GM18498 (cell line): ENCODE measurements at regions not wholly inside any gene's neighbourhood (a gene's known extent, or its start where the extent isn't known, plus 50 kb on each side); places are given as distances from the start of the nearest gene placed in this dataset.

ENCODE experiments used
- ATAC-seq: cut with Tn5 transposase; IDR thresholded peaks from one replicate; pipeline ENCODE4 v1.9.1; 2021; ENCODE audit warnings: mild to moderate bottlenecking, moderate library complexity; ENCODE audit not compliant: unreplicated experiment

GRCh38 chr4:24705016-24705753, 90.2 kb upstream of the SOD3 start:
- no peak for ATAC-seq

DNA sequence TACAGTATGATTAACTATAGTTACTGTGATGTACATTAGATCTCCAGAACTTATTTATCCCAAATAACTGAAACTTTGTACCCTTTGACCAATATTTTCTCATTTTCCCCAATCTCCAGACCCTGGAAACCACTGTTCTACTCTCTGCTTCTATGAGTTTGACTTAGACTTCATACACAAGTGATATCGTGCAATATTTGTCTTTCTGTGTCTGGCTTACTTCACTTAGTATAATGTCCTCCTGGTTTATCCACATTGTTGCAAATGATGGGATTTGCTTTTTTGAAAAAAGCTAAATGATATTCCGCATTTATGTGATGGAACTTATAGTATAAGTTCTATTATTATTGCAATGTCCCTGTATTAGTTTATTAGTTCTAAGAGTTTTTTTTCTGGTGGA, 81.8 kb upstream of the SOD3 start:
- no peak for ATAC-seq

GRCh38 chr4:24719615-24720014, 75.8 kb upstream of the SOD3 start:
- ATAC-seq, result no peak

DNA sequence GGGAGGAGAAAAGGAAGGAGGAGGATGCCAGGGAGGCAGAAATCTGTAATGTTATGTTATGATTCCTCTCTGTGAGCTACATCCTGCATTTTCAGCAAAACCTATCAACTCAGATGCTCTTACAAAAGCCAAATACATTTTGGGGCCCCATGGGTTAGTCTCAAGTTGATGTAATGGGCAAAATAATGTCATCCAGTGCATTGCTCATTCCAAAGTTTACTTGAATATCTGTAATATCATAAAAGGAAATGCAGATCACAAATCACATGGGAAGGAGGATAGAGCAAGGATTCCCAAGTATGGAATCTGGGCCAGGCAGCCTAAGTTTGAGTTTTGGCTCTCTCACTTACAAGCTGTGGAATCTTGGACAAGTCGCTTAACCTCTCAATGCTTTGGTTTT, 74.9 kb upstream of the SOD3 start:
- ATAC-seq, result no peak

DNA sequence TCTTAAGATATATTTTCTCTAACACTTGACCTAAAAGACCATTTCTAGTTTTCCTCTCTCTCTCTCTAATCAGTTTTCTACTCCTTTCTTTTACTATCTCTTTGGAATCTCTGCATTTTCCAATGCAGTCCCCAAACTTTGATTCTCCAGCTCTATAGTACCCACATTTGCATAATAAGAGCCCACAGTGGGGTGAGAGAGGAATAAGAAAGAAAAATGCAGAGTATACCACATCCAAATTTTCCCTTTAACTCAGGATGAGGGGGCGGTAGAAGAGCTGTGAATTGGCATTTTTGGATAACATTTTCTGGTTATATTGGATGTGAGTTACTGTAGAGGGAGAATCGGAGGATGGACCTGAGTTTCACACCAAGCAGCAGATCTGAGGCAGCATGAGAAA, 74.4 kb upstream of the SOD3 start:
- ATAC-seq, result no peak

- ATAC-seq, result no peak
These were observed 73.3 kb upstream of the SOD3 start for GRCh38 chr4:24722026-24722568.

DNA sequence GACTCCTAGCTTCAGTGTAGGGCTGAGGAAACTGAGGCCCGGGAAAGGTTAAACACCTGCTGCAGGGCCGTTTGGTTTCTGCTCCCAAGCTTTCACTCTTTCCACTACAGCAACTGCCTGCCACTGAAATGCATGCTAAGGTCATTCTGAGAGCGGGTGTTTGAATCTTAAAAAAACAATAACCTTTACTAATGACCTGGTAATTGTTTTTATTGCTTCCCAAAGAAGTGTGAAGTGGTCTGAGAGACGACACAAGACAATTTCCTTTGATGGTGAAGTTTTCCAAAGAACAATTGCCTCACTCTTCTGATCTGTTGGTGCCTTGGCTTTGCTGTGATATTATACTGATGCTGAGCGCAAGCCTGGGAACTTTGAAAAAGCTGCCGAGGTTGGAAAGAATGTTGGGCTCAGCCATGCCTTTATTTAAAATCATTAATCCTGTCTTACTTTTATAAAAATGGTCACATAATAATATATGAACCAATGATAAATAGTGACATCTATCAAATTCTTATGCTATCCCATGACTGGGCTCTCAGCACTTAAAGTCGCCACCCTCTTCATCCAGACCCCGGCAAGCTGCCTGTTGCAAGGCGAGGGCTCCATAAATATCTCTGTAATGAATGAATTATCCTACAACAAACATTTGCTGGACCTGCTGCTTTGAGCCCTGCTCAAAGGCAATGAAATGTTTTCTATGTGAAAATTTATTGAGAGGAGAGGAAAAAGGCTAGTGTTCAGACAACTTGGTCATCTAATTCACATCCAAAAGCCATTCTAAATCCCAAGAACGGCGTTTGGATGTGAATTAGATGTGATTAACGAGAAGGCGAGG, 67.8 kb upstream of the SOD3 start:
- ATAC-seq, result no peak

DNA sequence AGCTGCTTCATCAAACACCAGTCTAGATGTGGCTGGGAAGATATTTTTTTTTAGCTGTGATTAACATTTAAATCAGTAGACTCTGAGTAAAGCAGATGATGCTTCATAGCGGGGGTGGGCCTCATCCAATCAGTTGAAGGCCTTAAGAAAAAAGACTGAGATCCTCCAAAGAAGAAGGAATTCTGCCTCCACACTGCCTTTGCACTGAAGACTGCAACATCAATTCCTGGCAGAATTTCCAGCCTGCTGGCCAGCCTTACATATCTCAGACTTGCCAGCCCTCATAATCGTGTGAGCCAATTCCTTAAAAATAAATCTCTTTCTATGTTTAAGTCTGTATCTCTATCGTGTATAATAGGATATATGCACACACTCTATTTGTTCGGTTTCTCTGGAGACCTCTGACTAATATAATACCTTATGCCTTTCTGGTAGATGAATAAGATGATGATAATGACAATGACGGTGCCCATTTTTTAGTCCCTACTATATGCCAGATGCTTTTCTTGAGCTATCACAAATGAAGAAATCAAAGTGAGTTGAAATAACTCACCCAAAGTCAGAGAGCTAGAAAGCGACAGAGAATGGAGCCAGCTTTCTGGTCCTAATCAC, 66.1 kb upstream of the SOD3 start:
- no peak for ATAC-seq

- no peak for ATAC-seq
These were observed 64.9 kb upstream of the SOD3 start for GRCh38 chr4:24730256-24731001.

GRCh38 chr4:24731448-24731847, 63.9 kb upstream of the SOD3 start:
- ATAC-seq, result no peak

GRCh38 chr4:24734511-24734910, 60.9 kb upstream of the SOD3 start:
- no peak for ATAC-seq

DNA sequence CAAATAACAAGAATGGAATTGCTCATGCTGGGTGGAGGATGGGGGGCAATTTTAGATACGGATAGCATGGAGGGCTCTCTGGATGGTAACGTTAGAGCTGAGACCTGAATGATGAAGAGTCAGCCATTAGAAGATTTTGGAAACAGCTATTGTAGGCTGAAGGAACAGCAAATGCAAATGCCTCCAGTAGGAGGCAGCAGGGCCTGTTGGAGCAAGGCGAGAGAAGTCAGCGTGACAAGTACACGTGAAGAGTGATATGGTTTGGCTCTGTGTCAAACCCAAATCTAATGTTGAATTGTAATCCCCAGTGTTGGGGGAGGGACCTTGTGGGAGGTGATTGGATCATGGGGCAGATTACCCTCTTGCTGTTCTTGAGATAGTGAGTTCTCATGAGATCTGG, 59.3 kb upstream of the SOD3 start:
- ATAC-seq, result no peak

- no peak for ATAC-seq
These were observed 53.5 kb upstream of the SOD3 start for GRCh38 chr4:24741910-24742309.

- ATAC-seq, result no peak
These were observed 53.0 kb upstream of the SOD3 start for GRCh38 chr4:24742335-24742734.

DNA sequence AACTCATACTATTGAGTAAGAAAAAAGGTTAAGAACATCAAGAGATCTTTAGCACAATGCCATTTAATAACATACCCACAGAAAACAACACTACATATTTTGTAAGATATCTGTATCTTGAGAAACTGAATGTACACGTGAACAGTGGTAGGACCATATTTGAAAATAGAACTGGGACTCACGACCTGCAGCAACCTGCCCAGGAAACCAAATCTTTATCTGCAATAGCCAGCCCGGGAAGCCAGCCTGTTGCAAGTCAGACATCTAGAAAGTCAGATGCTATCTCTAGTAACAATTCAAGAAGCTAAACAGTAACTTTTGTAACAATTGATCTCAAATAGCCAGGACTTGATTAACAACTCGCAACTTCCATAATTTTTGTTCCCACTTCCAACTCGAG, 52.6 kb upstream of the SOD3 start:
- ATAC-seq, result no peak

DNA sequence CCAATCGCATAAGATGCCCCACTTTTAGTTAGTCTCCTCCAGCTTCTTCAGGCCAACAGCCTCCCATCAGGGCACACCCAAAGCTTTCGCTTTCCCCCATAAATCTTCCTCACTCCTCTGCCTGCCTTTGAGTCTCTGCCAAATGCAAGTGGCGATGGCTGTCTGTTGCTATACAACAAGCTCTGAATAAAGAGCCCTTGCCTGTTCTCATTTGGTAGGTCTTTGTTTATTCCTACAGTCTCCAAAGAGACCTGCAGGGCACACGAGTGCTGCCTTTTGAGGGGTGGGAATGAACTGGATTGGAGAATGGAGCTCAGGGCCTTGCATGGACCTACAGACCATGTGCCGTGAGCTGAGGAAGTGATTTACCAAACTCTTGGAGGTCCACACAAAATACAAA, 52.2 kb upstream of the SOD3 start:
- ATAC-seq, result no peak

DNA sequence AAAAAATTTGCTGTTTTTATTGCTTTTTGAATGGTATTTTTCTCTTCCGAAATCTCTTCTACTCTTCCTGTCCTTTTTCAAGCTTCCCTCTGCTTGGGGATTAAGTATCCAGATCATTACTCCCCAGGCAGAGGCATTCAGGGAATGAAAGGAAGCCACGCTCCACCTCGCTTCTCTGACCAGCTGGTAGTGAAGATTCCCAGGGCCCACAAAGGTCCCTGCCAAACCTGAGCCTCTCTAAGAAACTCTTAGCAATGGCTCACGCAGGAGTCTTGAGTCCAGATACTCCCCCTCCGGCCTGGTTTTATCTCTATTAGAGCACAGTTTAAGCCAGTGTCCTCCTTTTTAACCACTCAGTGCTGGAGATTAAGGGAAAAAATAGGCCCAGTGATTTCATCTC, 51.4 kb upstream of the SOD3 start:
- ATAC-seq, result no peak

GRCh38 chr4:24745172-24745895, 50.0 kb upstream of the SOD3 start:
- no peak for ATAC-seq
